ENCODE measurements at regions not wholly inside any gene's neighbourhood (a gene's known extent, or its start where the extent isn't known, plus 50 kb on each side); places are given as distances from the start of the nearest gene placed in this dataset.

DNA sequence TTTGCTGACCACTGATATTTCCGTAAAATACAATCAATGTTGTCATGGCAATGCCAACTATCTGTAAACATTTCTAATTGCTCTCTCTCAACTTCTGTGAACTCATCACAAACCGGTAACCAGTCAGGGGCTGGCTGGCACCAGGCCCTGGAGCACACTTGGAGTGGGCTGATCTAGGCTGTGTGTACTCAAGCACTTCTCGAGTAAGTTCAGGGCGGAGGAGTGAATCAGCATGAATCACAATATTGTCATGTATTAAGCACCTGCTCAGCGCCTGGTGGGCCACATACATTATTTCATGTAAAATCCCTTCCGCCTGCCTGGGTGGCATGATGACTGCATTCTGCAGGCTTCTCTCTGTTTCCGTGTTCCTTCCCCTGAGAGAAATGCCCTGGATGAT, 212.4 kb downstream of the FOXD2 start:
- peaks cover 15% of the 10 kb centered on the region for H3K27me3 Mint-ChIP-seq

DNA sequence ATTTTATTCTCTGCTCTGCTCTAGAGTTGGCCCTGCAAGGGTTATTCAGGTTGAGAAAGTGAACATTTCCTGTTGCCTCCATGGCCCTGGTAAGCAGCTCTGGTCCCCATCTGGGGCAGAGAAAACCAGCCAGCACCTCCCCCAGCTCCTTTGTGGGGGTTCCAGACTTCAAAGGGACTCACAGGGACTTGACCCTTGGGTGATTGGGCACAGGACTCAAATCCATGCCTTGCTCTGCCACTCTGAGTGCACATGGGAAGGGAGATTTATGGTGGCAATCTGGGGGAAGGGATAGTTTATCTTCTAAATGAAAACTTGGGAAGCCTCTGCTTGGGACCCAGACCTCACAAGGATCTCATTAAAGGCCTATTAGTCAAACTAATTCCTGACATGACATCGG, 212.8 kb downstream of the FOXD2 start:
- Histone ChIP-seq H3K9me3 (ENCODE audit: control extremely low read depth in 1 of 3, control insufficient read depth in 2 of 3, insufficient read depth in 1 of 3, low read length in 2 of 3) (no peaks in the 10 kb centered on the region), H2AFZ (ENCODE audit: insufficient read depth, low read depth, low read length, poor library complexity, severe bottlenecking) (no peak overlapping the region), H3K27me3 (replicated peaks in 1 of 4; ENCODE audit: control extremely low read depth in 1 of 4, control insufficient read depth in 3 of 4, insufficient read depth in 4 of 4, low read length in 3 of 4) (peaks cover 0 to 3% (median 0%) of the 10 kb centered on the region in 4 experiments), H3K36me3 (replicated peaks in 1 of 2; ENCODE audit: control extremely low read depth in 1 of 2, control insufficient read depth in 1 of 2, extremely low read depth in 1 of 2, insufficient read depth in 2 of 2, low read length in 1 of 2) (no peaks in the 10 kb centered on the region), H3K4me1 (ENCODE audit: control insufficient read depth in 2 of 2, insufficient read depth in 2 of 2, low read length in 2 of 2) (no peaks in the 10 kb centered on the region), H4K20me1 (ENCODE audit: control insufficient read depth, insufficient read depth, low read length, poor library complexity, severe bottlenecking) (no peaks in the 10 kb centered on the region), H3K27ac (ENCODE audit: low read length in 2 of 2) (no peak overlapping the region), H3K9ac (ENCODE audit: low read length) (no peak overlapping the region), H3K79me2 (ENCODE audit: control insufficient read depth, insufficient read depth, low read length) (no peaks in the 10 kb centered on the region), H3K4me2 (replicated peaks; ENCODE audit: low read depth, low read length, poor library complexity, severe bottlenecking) (no peak overlapping the region), H3K4me3 (ENCODE audit: control extremely low read depth in 1 of 5, extremely low read depth in 1 of 5, insufficient read depth in 1 of 5, low read depth in 2 of 5, low read length in 4 of 5) (no peak overlapping the region)
- Mint-ChIP-seq H3K4me1 (no peaks in the 10 kb centered on the region), H3K4me3 (no peak overlapping the region), H3K27me3 (peaks cover 17% of the 10 kb centered on the region), H3K27ac (no peak overlapping the region), H3K9me3 (ENCODE audit: insufficient read depth) (no peaks in the 10 kb centered on the region)
- DNase-seq (no peak), ATAC-seq (ENCODE audit: low read depth) (no peak)
- TF ChIP-seq, protein P1, sequence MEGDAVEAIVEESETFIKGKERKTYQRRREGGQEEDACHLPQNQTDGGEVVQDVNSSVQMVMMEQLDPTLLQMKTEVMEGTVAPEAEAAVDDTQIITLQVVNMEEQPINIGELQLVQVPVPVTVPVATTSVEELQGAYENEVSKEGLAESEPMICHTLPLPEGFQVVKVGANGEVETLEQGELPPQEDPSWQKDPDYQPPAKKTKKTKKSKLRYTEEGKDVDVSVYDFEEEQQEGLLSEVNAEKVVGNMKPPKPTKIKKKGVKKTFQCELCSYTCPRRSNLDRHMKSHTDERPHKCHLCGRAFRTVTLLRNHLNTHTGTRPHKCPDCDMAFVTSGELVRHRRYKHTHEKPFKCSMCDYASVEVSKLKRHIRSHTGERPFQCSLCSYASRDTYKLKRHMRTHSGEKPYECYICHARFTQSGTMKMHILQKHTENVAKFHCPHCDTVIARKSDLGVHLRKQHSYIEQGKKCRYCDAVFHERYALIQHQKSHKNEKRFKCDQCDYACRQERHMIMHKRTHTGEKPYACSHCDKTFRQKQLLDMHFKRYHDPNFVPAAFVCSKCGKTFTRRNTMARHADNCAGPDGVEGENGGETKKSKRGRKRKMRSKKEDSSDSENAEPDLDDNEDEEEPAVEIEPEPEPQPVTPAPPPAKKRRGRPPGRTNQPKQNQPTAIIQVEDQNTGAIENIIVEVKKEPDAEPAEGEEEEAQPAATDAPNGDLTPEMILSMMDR (IDR thresholded peaks at IDR 0.05): no peak
- TF ChIP-seq EZH2 (IDR thresholded peaks at IDR 0.05; ENCODE audit: borderline replicate concordance, insufficient read depth, low read depth, low read length, poor library complexity, severe bottlenecking): no peak
- POLR2A ChIA-PET: no interaction called here
- intact Hi-C loops (cut with micrococcal nuclease): no loop called here
- no CpG with 5 or more reads among the region's 1 CpG for WGBS (ENCODE audit: insufficient coverage)
- CTCF ChIA-PET: no interaction called here

More for the DNA sequence above, 212.4 kb downstream of the FOXD2 start:
- ChIA-PET POLR2A (no interaction called here), CTCF (no interaction called here)
- Histone ChIP-seq H4K20me1 (ENCODE audit: control insufficient read depth, insufficient read depth, low read length, poor library complexity, severe bottlenecking) (no peaks in the 10 kb centered on the region), H3K4me2 (replicated peaks; ENCODE audit: low read depth, low read length, poor library complexity, severe bottlenecking) (no peak overlapping the region), H3K27me3 (replicated peaks in 1 of 4; ENCODE audit: control extremely low read depth in 1 of 4, control insufficient read depth in 3 of 4, insufficient read depth in 4 of 4, low read length in 3 of 4) (peaks cover 0 to 3% (median 0%) of the 10 kb centered on the region in 4 experiments), H3K27ac (ENCODE audit: low read length in 2 of 2) (no peak overlapping the region), H3K79me2 (ENCODE audit: control insufficient read depth, insufficient read depth, low read length) (no peaks in the 10 kb centered on the region), H3K4me1 (ENCODE audit: control insufficient read depth in 2 of 2, insufficient read depth in 2 of 2, low read length in 2 of 2) (no peaks in the 10 kb centered on the region), H3K9me3 (ENCODE audit: control extremely low read depth in 1 of 3, control insufficient read depth in 2 of 3, insufficient read depth in 1 of 3, low read length in 2 of 3) (no peaks in the 10 kb centered on the region), H3K36me3 (replicated peaks in 1 of 2; ENCODE audit: control extremely low read depth in 1 of 2, control insufficient read depth in 1 of 2, extremely low read depth in 1 of 2, insufficient read depth in 2 of 2, low read length in 1 of 2) (no peaks in the 10 kb centered on the region), H2AFZ (ENCODE audit: insufficient read depth, low read depth, low read length, poor library complexity, severe bottlenecking) (no peak overlapping the region), H3K9ac (ENCODE audit: low read length) (no peak overlapping the region), H3K4me3 (ENCODE audit: control extremely low read depth in 1 of 5, extremely low read depth in 1 of 5, insufficient read depth in 1 of 5, low read depth in 2 of 5, low read length in 4 of 5) (no peak overlapping the region)
- 96% methylated on average over 5 of the region's 7 CpGs for WGBS (ENCODE audit: insufficient coverage)
- ATAC-seq (ENCODE audit: low read depth) (no peak), DNase-seq (no peak)
- TF ChIP-seq, protein P1 (IDR thresholded peaks at IDR 0.05): no peak
- no peak for TF ChIP-seq EZH2 (IDR thresholded peaks at IDR 0.05; ENCODE audit: borderline replicate concordance, insufficient read depth, low read depth, low read length, poor library complexity, severe bottlenecking)
- Mint-ChIP-seq H3K9me3 (ENCODE audit: insufficient read depth) (no peaks in the 10 kb centered on the region), H3K4me1 (no peaks in the 10 kb centered on the region), H3K4me3 (no peak overlapping the region), H3K27ac (no peak overlapping the region)
- intact Hi-C loops (cut with micrococcal nuclease): no loop called here

Data from B cell (primary cell).